ENCODE measurements at regions not wholly inside any gene's neighbourhood (a gene's known extent, or its start where the extent isn't known, plus 50 kb on each side); places are given as distances from the start of the nearest gene placed in this dataset.
"Not testable (repeated sequence)": the region's sequence is repeated elsewhere in the genome, so short reads cannot be mapped to it uniquely, and the experiment has no call there.

- peak; percentile 4 to 17 for DNase-seq (ENCODE audit: low read depth in 2 of 2)
Measured at GRCh38 chr7:115561335-115562110, 469.0 kb downstream of the TFEC start.

- no peak for DNase-seq (ENCODE audit: low read depth in 2 of 2)
Measured at GRCh38 chr7:115559877-115560276, 470.7 kb downstream of the TFEC start.

- DNase-seq (ENCODE audit: low read depth in 2 of 2), result peak; percentile 49 to 56
Measured at GRCh38 chr7:115558161-115558560, 472.4 kb downstream of the TFEC start.

- not testable (repeated sequence) for DNase-seq (ENCODE audit: low read depth in 2 of 2)
Measured at GRCh38 chr7:115557296-115557695, 473.3 kb downstream of the TFEC start.

GRCh38 chr7:115552766-115553165, 477.8 kb downstream of the TFEC start:
- DNase-seq (ENCODE audit: low read depth in 2 of 2), result no peak

- DNase-seq (ENCODE audit: low read depth in 2 of 2), result no peak
Measured at GRCh38 chr7:115549910-115550309, 480.7 kb downstream of the TFEC start.

- DNase-seq (ENCODE audit: low read depth in 2 of 2), result no peak
Measured at GRCh38 chr7:115548756-115549155, 481.8 kb downstream of the TFEC start.

- DNase-seq (ENCODE audit: low read depth in 2 of 2), result no peak
Measured at GRCh38 chr7:115546790-115547189, 483.8 kb downstream of the TFEC start.

GRCh38 chr7:115533785-115534184, 496.8 kb downstream of the TFEC start:
- DNase-seq (ENCODE audit: low read depth in 2 of 2), result no peak

- DNase-seq (ENCODE audit: low read depth in 2 of 2), result no peak
Measured at GRCh38 chr7:115526278-115526677, 504.3 kb downstream of the TFEC start.

- DNase-seq (ENCODE audit: low read depth in 2 of 2), result no peak
Measured at GRCh38 chr7:115522174-115522573, 508.4 kb downstream of the TFEC start.

- peak; percentile 24 to 28 for DNase-seq (ENCODE audit: low read depth in 2 of 2)
Measured at GRCh38 chr7:115516341-115516740, 514.2 kb downstream of the TFEC start.

- DNase-seq (ENCODE audit: low read depth in 2 of 2), result no peak
Measured at GRCh38 chr7:115511330-115511729, 519.2 kb downstream of the TFEC start.

GRCh38 chr7:115505136-115505535, 525.4 kb downstream of the TFEC start:
- no peak for DNase-seq (ENCODE audit: low read depth in 2 of 2)

GRCh38 chr7:115499956-115500355, 530.6 kb downstream of the TFEC start:
- DNase-seq (ENCODE audit: low read depth in 2 of 2), result no peak

GRCh38 chr7:115496006-115496405, 534.6 kb downstream of the TFEC start:
- no peak for DNase-seq (ENCODE audit: low read depth in 2 of 2)

GRCh38 chr7:115494529-115495147, 535.9 kb downstream of the TFEC start:
- no peak for DNase-seq (ENCODE audit: low read depth in 2 of 2)

- DNase-seq (ENCODE audit: low read depth in 2 of 2), result no peak
Measured at GRCh38 chr7:115493381-115493780, 537.2 kb downstream of the TFEC start.

GRCh38 chr7:115491744-115492380, 538.7 kb downstream of the TFEC start:
- DNase-seq (ENCODE audit: low read depth in 2 of 2), result no peak

GRCh38 chr7:115479448-115479847, 551.1 kb downstream of the TFEC start:
- DNase-seq (ENCODE audit: low read depth in 2 of 2), result no peak

- DNase-seq (ENCODE audit: low read depth in 2 of 2), result peak in 1 of 2 experiments; percentile 24
Measured at GRCh38 chr7:115478426-115478825, 552.1 kb downstream of the TFEC start.

GRCh38 chr7:115477193-115477651, 553.3 kb downstream of the TFEC start:
- DNase-seq (ENCODE audit: low read depth in 2 of 2), result no peak

GRCh38 chr7:115476671-115477181, 553.8 kb downstream of the TFEC start:
- no peak for DNase-seq (ENCODE audit: low read depth in 2 of 2)

Measured in fibroblast of skin of left biceps (primary cell).